A549 (cell line): ENCODE measurements at regions not wholly inside any gene's neighbourhood (a gene's known extent, or its start where the extent isn't known, plus 50 kb on each side); places are given as distances from the start of the nearest gene placed in this dataset.

Source experiments
- ATAC-seq, 2 experiments: fragments of 200-7000 bp in 1 of 2; fragments of >200 bp in 1 of 2; cut with Nextera tagmentation in 1 of 2; cut with Tn5 transposase in 1 of 2; 3 replicates each; pipeline versions ENCODE4 v1.8.0 to v1.9.1; 2018 to 2020; ENCODE audit warnings: mild to moderate bottlenecking in 1 of 2, moderate library complexity in 1 of 2
- CTCF ChIA-PET: fragments of 300-600 bp; sonication (Branson Sonifier 250); formaldehyde crosslinking; extraction: SDS; loops from one replicate; lab custom pipeline; 2021; ENCODE audit warnings: antibody characterized with exemption, inconsistent platforms; lab: Yijun Ruan, JAX
- POLR2A ChIA-PET: fragments of 350-600 bp; formaldehyde crosslinking; extraction: SDS; loops from one replicate; lab custom pipeline; 2021; ENCODE audit warnings: antibody characterized with exemption, inconsistent platforms; lab: Yijun Ruan, JAX
- DNase-seq, 2 experiments: peaks; one replicate each; pipeline versions ENCODE4 v3.0.0 to v3.0.0-alpha.2; 2011 to 2016; ENCODE audit warnings: low read depth in 1 of 2, low spot score in 1 of 2
- FAIRE-seq: peaks from 2 replicates; lab custom pipeline; 2011; peaks lifted over from hg19 to GRCh38; lab: Jason Lieb, UNC
- H3K27ac ChIP-seq, 2 experiments: fragments of >200 bp; sonication (Bioruptor Twin); formaldehyde crosslinking; 3 replicates each; pipeline ENCODE4 v1.5.1; 2016 to 2017
- H3K4me1 ChIP-seq: fragments of >200 bp; sonication (Bioruptor Twin); formaldehyde crosslinking; 3 replicates; pipeline ENCODE4 v1.6.1; 2016
- H3K4me2 ChIP-seq: fragments of >200 bp; sonication (Bioruptor Twin); formaldehyde crosslinking; 3 replicates; pipeline ENCODE4 v1.6.1; 2016
- H3K4me3 ChIP-seq: fragments of >200 bp; sonication (Bioruptor Twin); formaldehyde crosslinking; 3 replicates; pipeline ENCODE4 v1.5.1; 2016
- H3K9me3 ChIP-seq: fragments of >200 bp; sonication (Bioruptor Twin); formaldehyde crosslinking; 3 replicates; pipeline ENCODE4 v1.6.1; 2016
- CBX8 ChIP-seq: fragments of 200-600 bp; sonication (generic); IDR thresholded peaks from 2 replicates; pipeline ENCODE4 v1.6.1; 2016
- ESRRA ChIP-seq: fragments of 150-350 bp; IDR thresholded peaks from 2 replicates; pipeline ENCODE4 v1.6.1; 2014; ENCODE audit warnings: mild to moderate bottlenecking, low read length, borderline replicate concordance
- FOSL2 ChIP-seq, 2 experiments: fragments of 450-650 bp in 1 of 2; fragments of >200 bp in 1 of 2; sonication (Bioruptor Twin) in 1 of 2; formaldehyde crosslinking; IDR thresholded peaks; 2 replicates each; pipeline versions ENCODE4 v1.5.0 to v1.6.1; 2016 to 2020; ENCODE audit warnings: mild to moderate bottlenecking in 1 of 2, moderate library complexity in 1 of 2
- HDAC2 ChIP-seq: fragments of 200-600 bp; sonication (generic); IDR thresholded peaks from 2 replicates; pipeline ENCODE4 v1.6.1; 2016
- HOXB13 ChIP-seq: fragments of 250-450 bp; sonication (Bioruptor Pico); IDR thresholded peaks from 2 replicates; pipeline ENCODE4 v1.5.0; 2020; ENCODE audit warnings: low read depth, mild to moderate bottlenecking, moderate library complexity
- HOXB5 ChIP-seq: fragments of 250-450 bp; sonication (Bioruptor Pico); IDR thresholded peaks from 2 replicates; pipeline ENCODE4 v1.5.0; 2020; ENCODE audit warnings: mild to moderate bottlenecking, moderate library complexity
- JUN ChIP-seq, 2 experiments: fragments of >200 bp; sonication (Bioruptor Twin); formaldehyde crosslinking; IDR thresholded peaks; 2 replicates in 1 of 2; 3 replicates in 1 of 2; pipeline ENCODE4 v1.6.1; 2016 to 2017
- KDM5A ChIP-seq: fragments of 200-600 bp; sonication (generic); IDR thresholded peaks from 2 replicates; pipeline ENCODE4 v1.6.1; 2016; ENCODE audit warnings: antibody characterized with exemption, mild to moderate bottlenecking
- MAZ ChIP-seq: fragments of 150-350 bp; IDR thresholded peaks from 2 replicates; pipeline ENCODE4 v1.6.1; 2014; ENCODE audit warnings: antibody characterized with exemption, low read depth, low read length, borderline replicate concordance
- NFE2L2 ChIP-seq: fragments of 150-350 bp; conservative IDR thresholded peaks from 2 replicates; pipeline ENCODE4 v1.6.1; 2014; ENCODE audit warnings: low read length
- NPAS2 ChIP-seq: fragments of 250-450 bp; sonication (Bioruptor Pico); IDR thresholded peaks from 2 replicates; pipeline ENCODE4 v1.8.0; 2022; ENCODE audit warnings: mild to moderate bottlenecking, moderate library complexity, borderline replicate concordance
- NR3C1 ChIP-seq: fragments of >200 bp; sonication (Bioruptor Twin); formaldehyde crosslinking; IDR thresholded peaks from 3 replicates; pipeline ENCODE4 v1.6.1; 2017
- POLR2AphosphoS2 ChIP-seq: conservative IDR thresholded peaks from 2 replicates; pipeline ENCODE4 v1.6.1; 2012; ENCODE audit warnings: low read length, improper control_type of control experiment, inconsistent platforms
- RCOR1 ChIP-seq: fragments of 150-350 bp; IDR thresholded peaks from 2 replicates; pipeline ENCODE4 v1.6.1; 2014; ENCODE audit warnings: antibody characterized with exemption, low read length, low read depth
- REST ChIP-seq: fragments of 200-600 bp; sonication (generic); IDR thresholded peaks from 2 replicates; pipeline ENCODE4 v1.6.1; 2016; ENCODE audit warnings: antibody characterized with exemption, mild to moderate bottlenecking, moderate library complexity
- RFX5 ChIP-seq: fragments of 450-650 bp; IDR thresholded peaks from 2 replicates; pipeline ENCODE4 v1.7.1; 2014; ENCODE audit warnings: antibody characterized with exemption, mild to moderate bottlenecking, moderate library complexity
- SMC3 ChIP-seq: fragments of >200 bp; sonication (Bioruptor Twin); formaldehyde crosslinking; IDR thresholded peaks from 3 replicates; pipeline ENCODE4 v1.6.1; 2018; ENCODE audit warnings: inconsistent platforms
- TFCP2L1 ChIP-seq: fragments of 250-450 bp; sonication (Bioruptor Pico); IDR thresholded peaks from 2 replicates; pipeline ENCODE4 v1.5.0; 2021; ENCODE audit warnings: mild to moderate bottlenecking
- TP53 ChIP-seq: fragments of 250-450 bp; sonication (Bioruptor Pico); IDR thresholded peaks from 2 replicates; pipeline ENCODE4 v1.5.0; 2021; ENCODE audit warnings: mild to moderate bottlenecking, moderate library complexity
- ZNF302 ChIP-seq: fragments of 250-450 bp; sonication (Bioruptor Pico); IDR thresholded peaks from 2 replicates; pipeline ENCODE4 v1.9.0; 2021; ENCODE audit warnings: inconsistent platforms, mild to moderate bottlenecking, moderate library complexity
- ZSCAN20 ChIP-seq: fragments of 250-450 bp; sonication (Bioruptor Pico); IDR thresholded peaks from 2 replicates; pipeline ENCODE4 v1.8.0; 2022; ENCODE audit warnings: mild to moderate bottlenecking, moderate library complexity
- WGBS: methylation state at CpG from one replicate; pipeline ENCODE4 v1.1.6; 2017; ENCODE audit errors: missing lambda C conversion rate; 5-methylcytosine and 5-hydroxymethylcytosine counted together
- TF ChIP-seq, protein P1 (sequence below): fragments of >200 bp; sonication (Bioruptor Twin); formaldehyde crosslinking; IDR thresholded peaks from 3 replicates; pipeline ENCODE4 v1.6.1; 2016
- TF ChIP-seq, protein P2 (sequence below): fragments of 250-450 bp; sonication (Bioruptor Pico); IDR thresholded peaks from 2 replicates; pipeline ENCODE4 v1.5.0; 2021; ENCODE audit warnings: mild to moderate bottlenecking, moderate library complexity, borderline replicate concordance

DNA sequence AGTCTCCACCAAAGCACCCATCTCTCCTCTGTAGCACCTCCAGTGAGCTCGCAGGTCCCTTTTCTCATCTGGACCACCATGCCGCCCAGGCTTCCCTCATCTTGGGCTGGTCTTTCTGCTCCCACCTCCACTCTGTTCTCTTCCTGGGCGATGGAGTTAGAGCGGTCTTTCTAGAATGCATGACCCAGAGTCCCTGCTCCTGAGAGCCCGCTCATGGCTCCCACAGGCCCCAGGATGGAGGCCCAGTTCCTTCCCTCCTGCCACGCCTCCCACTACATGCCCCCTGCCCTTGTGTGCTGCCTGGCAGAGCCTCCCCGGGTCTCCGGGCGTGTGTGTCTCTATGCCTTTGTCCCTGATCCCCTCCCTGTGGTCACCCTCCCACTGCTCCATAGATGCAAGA, 100.7 kb upstream of the RTL1 start:
- no peak overlapping the region for H3K4me2 ChIP-seq
- FAIRE-seq (no peak), ATAC-seq (no peak), DNase-seq (no peak)
- H3K27ac ChIP-seq: no peak overlapping the region
- WGBS: 79% methylated on average over 9 of the region's 9 CpGs
- TF ChIP-seq NPAS2: no peak
- no peak for TF ChIP-seq POLR2AphosphoS2
- no peak for TF ChIP-seq CBX8
- TF ChIP-seq TFCP2L1 (CRISPR knock-in tag): no peak
- TF ChIP-seq FOSL2 (IDR thresholded peaks at IDR 0.05): no peak
- no peak for TF ChIP-seq FOSL2 (CRISPR knock-in tag; IDR thresholded peaks at IDR 0.05)
- CTCF ChIA-PET: no interaction called here
- no peaks in the 10 kb centered on the region for H3K4me1 ChIP-seq
- H3K9me3 ChIP-seq: no peaks in the 10 kb centered on the region
- POLR2A ChIA-PET: no interaction called here
- H3K4me3 ChIP-seq: no peak overlapping the region

GRCh38 chr14:101004954-101005353, 101.4 kb upstream of the RTL1 start:
- POLR2A ChIA-PET: no interaction called here
- ATAC-seq: no peak

DNA sequence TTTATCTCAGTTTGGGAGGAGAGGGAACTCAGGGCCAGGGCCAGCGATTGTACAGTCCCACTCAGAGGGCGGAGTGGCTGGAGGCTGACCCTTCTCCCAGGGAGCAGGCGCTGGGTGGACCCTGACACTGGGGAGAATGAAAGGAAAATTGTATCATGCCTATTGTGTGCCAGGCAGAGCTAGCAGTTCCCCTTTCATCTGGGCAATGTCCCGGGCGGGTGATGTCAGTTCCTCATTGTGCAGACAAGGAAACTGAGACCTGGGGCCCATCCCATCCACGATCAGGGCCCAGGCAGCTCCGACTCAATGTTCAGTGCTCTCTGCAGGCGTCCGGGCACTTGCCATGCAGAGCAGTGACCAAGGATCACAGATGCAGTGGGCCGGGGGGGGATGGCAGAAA, 101.9 kb upstream of the RTL1 start:
- no peak for DNase-seq
- Histone ChIP-seq H3K4me3 (no peak overlapping the region), H3K9me3 (no peaks in the 10 kb centered on the region), H3K4me2 (no peak overlapping the region), H3K27ac (no peak overlapping the region), H3K4me1 (no peaks in the 10 kb centered on the region)
- no peak for FAIRE-seq
- ChIA-PET POLR2A (no interaction called here), CTCF (interaction anchor here (1.5 kb wide), 1 partner anchor 14 kb away, joined by 4 read pairs; no protein-coding TSS in a partner anchor)
- no peak for ATAC-seq
- WGBS: 77% methylated on average over 10 of the region's 10 CpGs
- TF ChIP-seq NFE2L2 (no peak), ESRRA (no peak), JUN (IDR thresholded peaks at IDR 0.05) (no peak), HDAC2 (no peak), RCOR1 (no peak), NPAS2 (no peak), MAZ (no peak), HOXB13 (CRISPR knock-in tag) (no peak)
- TF ChIP-seq, protein P1, sequence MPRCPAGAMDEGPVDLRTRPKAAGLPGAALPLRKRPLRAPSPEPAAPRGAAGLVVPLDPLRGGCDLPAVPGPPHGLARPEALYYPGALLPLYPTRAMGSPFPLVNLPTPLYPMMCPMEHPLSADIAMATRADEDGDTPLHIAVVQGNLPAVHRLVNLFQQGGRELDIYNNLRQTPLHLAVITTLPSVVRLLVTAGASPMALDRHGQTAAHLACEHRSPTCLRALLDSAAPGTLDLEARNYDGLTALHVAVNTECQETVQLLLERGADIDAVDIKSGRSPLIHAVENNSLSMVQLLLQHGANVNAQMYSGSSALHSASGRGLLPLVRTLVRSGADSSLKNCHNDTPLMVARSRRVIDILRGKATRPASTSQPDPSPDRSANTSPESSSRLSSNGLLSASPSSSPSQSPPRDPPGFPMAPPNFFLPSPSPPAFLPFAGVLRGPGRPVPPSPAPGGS: no peak

More at GRCh38 chr14:101004954-101005353, 101.4 kb upstream of the RTL1 start:
- CTCF ChIA-PET: interaction anchor here (1.5 kb wide), 1 partner anchor 14 kb away, joined by 4 read pairs; no protein-coding TSS in a partner anchor
- Histone ChIP-seq H3K4me2 (no peak overlapping the region), H3K27ac (no peak overlapping the region), H3K4me1 (no peaks in the 10 kb centered on the region), H3K4me3 (no peak overlapping the region), H3K9me3 (no peaks in the 10 kb centered on the region)
- DNase-seq: no peak
- 81% methylated on average over 10 of the region's 10 CpGs for WGBS
- TF ChIP-seq ZSCAN20 (CRISPR knock-in tag): no peak
- no peak for TF ChIP-seq HOXB5 (CRISPR knock-in tag)
- no peak for TF ChIP-seq ZNF302 (CRISPR knock-in tag)
- no peak for TF ChIP-seq ESRRA
- TF ChIP-seq HOXB13 (CRISPR knock-in tag): no peak
- TF ChIP-seq NR3C1: no peak
- TF ChIP-seq RCOR1: no peak
- TF ChIP-seq, protein P2, sequence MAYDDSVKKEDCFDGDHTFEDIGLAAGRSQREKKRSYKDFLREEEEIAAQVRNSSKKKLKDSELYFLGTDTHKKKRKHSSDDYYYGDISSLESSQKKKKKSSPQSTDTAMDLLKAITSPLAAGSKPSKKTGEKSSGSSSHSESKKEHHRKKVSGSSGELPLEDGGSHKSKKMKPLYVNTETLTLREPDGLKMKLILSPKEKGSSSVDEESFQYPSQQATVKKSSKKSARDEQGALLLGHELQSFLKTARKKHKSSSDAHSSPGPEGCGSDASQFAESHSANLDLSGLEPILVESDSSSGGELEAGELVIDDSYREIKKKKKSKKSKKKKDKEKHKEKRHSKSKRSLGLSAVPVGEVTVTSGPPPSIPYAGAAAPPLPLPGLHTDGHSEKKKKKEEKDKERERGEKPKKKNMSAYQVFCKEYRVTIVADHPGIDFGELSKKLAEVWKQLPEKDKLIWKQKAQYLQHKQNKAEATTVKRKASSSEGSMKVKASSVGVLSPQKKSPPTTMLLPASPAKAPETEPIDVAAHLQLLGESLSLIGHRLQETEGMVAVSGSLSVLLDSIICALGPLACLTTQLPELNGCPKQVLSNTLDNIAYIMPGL: no peak
- no peak for TF ChIP-seq NFE2L2
- no peak for TF ChIP-seq SMC3
- TF ChIP-seq RFX5: no peak
- no peak for TF ChIP-seq TP53 (CRISPR knock-in tag)
- no peak for TF ChIP-seq REST
- TF ChIP-seq KDM5A: no peak
- no peak for FAIRE-seq
